IMR-90 (cell line): ENCODE measurements at regions not wholly inside any gene's neighbourhood (a gene's known extent, or its start where the extent isn't known, plus 50 kb on each side); places are given as distances from the start of the nearest gene placed in this dataset.

ENCODE experiments used
- ATAC-seq: fragments of 200-7000 bp; cut with Tn5 transposase; 2 replicates; pipeline ENCODE4 v1.9.1; 2020; ENCODE audit warnings: low read depth, mild to moderate bottlenecking, moderate library complexity
- BruUV-seq: library from RNA; stranded (reverse); fragments of 400-500 nt; replicated peaks from 2 replicates; lab custom pipeline; 2021; lab: Mats Ljungman, UMichigan
- CTCF ChIA-PET: fragments of 300-600 bp; formaldehyde crosslinking; extraction: SDS; loops from one replicate; lab custom pipeline; 2021; ENCODE audit warnings: antibody characterized with exemption; lab: Yijun Ruan, JAX
- POLR2A ChIA-PET: fragments of 300-600 bp; sonication (Branson Sonifier 250); formaldehyde crosslinking; loops from one replicate; lab custom pipeline; 2022; ENCODE audit warnings: antibody characterized with exemption; ENCODE audit not compliant: unreplicated experiment; lab: Charles Lee
- DNase-seq: peaks from one replicate; pipeline ENCODE4 v3.0.0; 2013
- H2AFZ ChIP-seq: replicated peaks from 2 replicates; pipeline ENCODE3; 2013; ENCODE audit warnings: low read length, mild to moderate bottlenecking; ENCODE audit not compliant: poor library complexity
- H2AK5ac ChIP-seq: 2 replicates; pipeline ENCODE4 v1.6.1; 2013; ENCODE audit warnings: low read depth, low read length, inconsistent platforms
- H2AK9ac ChIP-seq: replicated peaks from 2 replicates; pipeline ENCODE3; 2013; ENCODE audit warnings: mild to moderate bottlenecking, low read depth, low read length, moderate library complexity; ENCODE audit not compliant: poor library complexity
- H2BK120ac ChIP-seq: 2 replicates; pipeline ENCODE4 v1.6.1; 2013; ENCODE audit warnings: low read depth, low read length, inconsistent platforms
- H2BK15ac ChIP-seq: 3 replicates; pipeline ENCODE4 v1.6.1; 2013; ENCODE audit warnings: low read depth, low read length, inconsistent platforms
- H2BK20ac ChIP-seq: 2 replicates; pipeline ENCODE4 v1.6.1; 2013; ENCODE audit warnings: low read depth, mild to moderate bottlenecking, inconsistent platforms, low read length, moderate library complexity
- H2BK5ac ChIP-seq: 2 replicates; pipeline ENCODE4 v1.6.1; 2013; ENCODE audit warnings: mild to moderate bottlenecking, low read depth, low read length, inconsistent platforms; ENCODE audit not compliant: poor library complexity, severe bottlenecking
- H3K14ac ChIP-seq: replicated peaks from 2 replicates; pipeline ENCODE4 v1.6.1; 2013; ENCODE audit warnings: low read depth, low read length, inconsistent platforms
- H3K18ac ChIP-seq: 2 replicates; pipeline ENCODE4 v1.6.1; 2013; ENCODE audit warnings: low read depth, low read length, control low read depth
- H3K23ac ChIP-seq: 2 replicates; pipeline ENCODE4 v1.6.1; 2013; ENCODE audit warnings: low read depth, low read length, inconsistent platforms
- H3K27ac ChIP-seq: 2 replicates; pipeline ENCODE4 v1.5.1; 2013; ENCODE audit warnings: mild to moderate bottlenecking, control low read depth, low read length; ENCODE audit not compliant: insufficient read depth
- H3K27me3 ChIP-seq: 2 replicates; pipeline ENCODE4 v1.6.1; 2013; ENCODE audit warnings: low read length; ENCODE audit not compliant: control insufficient read depth, insufficient read depth
- H3K36me3 ChIP-seq: 2 replicates; pipeline ENCODE4 v1.6.1; 2013; ENCODE audit warnings: low read length, mixed read lengths; ENCODE audit not compliant: control insufficient read depth, insufficient read depth
- H3K4ac ChIP-seq: 2 replicates; pipeline ENCODE4 v1.6.1; 2013; ENCODE audit warnings: low read depth, low read length, inconsistent platforms
- H3K4me1 ChIP-seq: 2 replicates; pipeline ENCODE4 v1.6.1; 2013; ENCODE audit warnings: low read length, mixed read lengths; ENCODE audit not compliant: control insufficient read depth, insufficient read depth
- H3K4me2 ChIP-seq: 2 replicates; pipeline ENCODE4 v1.6.1; 2013; ENCODE audit warnings: low read depth, mild to moderate bottlenecking, control low read depth, low read length, moderate library complexity
- H3K4me3 ChIP-seq: 2 replicates; pipeline ENCODE4 v1.5.1; 2013; ENCODE audit warnings: low read depth, mild to moderate bottlenecking, control low read depth, low read length, moderate library complexity; ENCODE audit not compliant: insufficient read depth
- H3K56ac ChIP-seq: 2 replicates; pipeline ENCODE4 v1.6.1; 2013; ENCODE audit warnings: low read length, inconsistent platforms; ENCODE audit not compliant: insufficient read depth; ENCODE audit errors: extremely low read depth
- H3K79me1 ChIP-seq, 2 experiments: 2 replicates each; pipeline ENCODE4 v1.6.1; 2013; ENCODE audit warnings: low read length in 2 of 2, inconsistent platforms in 1 of 2, low read depth in 1 of 2
- H3K9ac ChIP-seq: 2 replicates; pipeline ENCODE4 v1.6.1; 2013; ENCODE audit warnings: low read depth, low read length, control low read depth
- H3K9me1 ChIP-seq: 2 replicates; pipeline ENCODE4 v1.6.1; 2013; ENCODE audit warnings: low read length, inconsistent platforms; ENCODE audit not compliant: insufficient read depth
- H3K9me3 ChIP-seq: 2 replicates; pipeline ENCODE4 v1.6.1; 2013; ENCODE audit warnings: low read length; ENCODE audit not compliant: control insufficient read depth, insufficient read depth
- H4K20me1 ChIP-seq: 2 replicates; pipeline ENCODE4 v1.6.1; 2013; ENCODE audit warnings: low read length, inconsistent platforms; ENCODE audit not compliant: insufficient read depth
- H4K5ac ChIP-seq: 2 replicates; pipeline ENCODE4 v1.6.1; 2013; ENCODE audit warnings: mild to moderate bottlenecking, low read depth, low read length, control low read depth
- H4K8ac ChIP-seq, 2 experiments: 2 replicates each; pipeline ENCODE4 v1.6.1; 2013; ENCODE audit warnings: low read depth in 2 of 2, low read length in 2 of 2, control low read depth in 1 of 2, inconsistent platforms in 1 of 2
- H4K91ac ChIP-seq: 2 replicates; pipeline ENCODE4 v1.6.1; 2013; ENCODE audit warnings: low read depth, low read length, inconsistent platforms; ENCODE audit not compliant: insufficient read depth
- BHLHE40 ChIP-seq: fragments of 150-350 bp; IDR thresholded peaks from 2 replicates; pipeline ENCODE4 v1.6.1; 2016; ENCODE audit warnings: mild to moderate bottlenecking, low read depth, low read length
- CEBPB ChIP-seq: IDR thresholded peaks from 2 replicates; pipeline ENCODE4 v1.6.1; 2012; ENCODE audit warnings: low read depth, low read length, improper control_type of control experiment
- CHD1 ChIP-seq: IDR thresholded peaks from 2 replicates; pipeline ENCODE4 v1.6.1; 2012; ENCODE audit warnings: low read depth, low read length, improper control_type of control experiment
- FOS ChIP-seq: fragments of 150-350 bp; IDR thresholded peaks from 2 replicates; pipeline ENCODE4 v1.6.1; 2016; ENCODE audit warnings: low read depth, low read length
- MAFK ChIP-seq: IDR thresholded peaks from 2 replicates; pipeline ENCODE4 v1.6.1; 2012; ENCODE audit warnings: low read depth, low read length, improper control_type of control experiment
- MAZ ChIP-seq: IDR thresholded peaks from 2 replicates; pipeline ENCODE4 v1.6.1; 2012; ENCODE audit warnings: low read depth, mild to moderate bottlenecking, low read length, improper control_type of control experiment, moderate library complexity, borderline replicate concordance
- NFE2L2 ChIP-seq: fragments of 150-350 bp; IDR thresholded peaks from 2 replicates; pipeline ENCODE4 v1.6.1; 2016; ENCODE audit warnings: low read depth, mild to moderate bottlenecking, low read length
- POLR2A ChIP-seq: IDR thresholded peaks from 2 replicates; pipeline ENCODE4 v1.6.1; 2012; ENCODE audit warnings: mild to moderate bottlenecking, low read depth, low read length
- RAD21 ChIP-seq: IDR thresholded peaks from 2 replicates; pipeline ENCODE4 v1.6.1; 2012; ENCODE audit warnings: low read length, improper control_type of control experiment
- RCOR1 ChIP-seq: IDR thresholded peaks from 2 replicates; pipeline ENCODE4 v1.6.1; 2012; ENCODE audit warnings: mild to moderate bottlenecking, low read length, improper control_type of control experiment; ENCODE audit not compliant: insufficient replicate concordance
- RFX5 ChIP-seq: IDR thresholded peaks from 2 replicates; pipeline ENCODE4 v1.8.0; 2012; ENCODE audit warnings: low read depth, mild to moderate bottlenecking, low read length, moderate library complexity
- SMC3 ChIP-seq: fragments of 150-350 bp; IDR thresholded peaks from 2 replicates; pipeline ENCODE4 v1.6.1; 2016; ENCODE audit warnings: low read depth, mild to moderate bottlenecking, antibody characterized with exemption, low read length, moderate library complexity
- USF2 ChIP-seq: fragments of 150-350 bp; IDR thresholded peaks from 2 replicates; pipeline ENCODE4 v1.6.1; 2017; ENCODE audit warnings: mild to moderate bottlenecking, antibody characterized with exemption, low read length, low read depth
- WGBS, 2 experiments: methylation state at CpG; one replicate each; pipeline versions ENCODE4 v1.1.5 to v1.1.7; 2013; ENCODE audit warnings: missing lambda C conversion rate in 2 of 2; ENCODE audit not compliant: insufficient read length in 1 of 2; ENCODE audit errors: extremely low coverage in 2 of 2; 5-methylcytosine and 5-hydroxymethylcytosine counted together
- dilution Hi-C: fragments of 300-500 bp; cut with HindIII; formaldehyde crosslinking; loops from one replicate; pipeline ENCODE4 v1.14.3; 2018; ENCODE audit warnings: low sequenced_read_pairs; ENCODE audit not compliant: unreplicated experiment
- in situ Hi-C: fragments of 300-500 bp; cut with MboI; formaldehyde crosslinking; loops from 3 replicates; pipeline ENCODE4 v1.14.3; 2019; ENCODE audit warnings: low sequenced_read_pairs, inconsistent platforms, mixed read lengths
- intact Hi-C: fragments of 100-400 bp; cut with micrococcal nuclease; formaldehyde crosslinking; loops from 2 replicates; pipeline ENCODE4 v1.10.0; 2022
- TF ChIP-seq, protein P1 (sequence below): conservative IDR thresholded peaks from 2 replicates; pipeline ENCODE4 v1.5.1; 2012; ENCODE audit warnings: mild to moderate bottlenecking, low read depth, low read length, improper control_type of control experiment

- TF ChIP-seq RCOR1 (no peak), POLR2A (no peak), RFX5 (no peak), USF2 (no peak), FOS (no peak), BHLHE40 (no peak), NFE2L2 (no peak), RAD21 (no peak), MAFK (no peak), CEBPB (no peak), SMC3 (no peak), MAZ (no peak), CHD1 (no peak)
- TF ChIP-seq, protein P1, sequence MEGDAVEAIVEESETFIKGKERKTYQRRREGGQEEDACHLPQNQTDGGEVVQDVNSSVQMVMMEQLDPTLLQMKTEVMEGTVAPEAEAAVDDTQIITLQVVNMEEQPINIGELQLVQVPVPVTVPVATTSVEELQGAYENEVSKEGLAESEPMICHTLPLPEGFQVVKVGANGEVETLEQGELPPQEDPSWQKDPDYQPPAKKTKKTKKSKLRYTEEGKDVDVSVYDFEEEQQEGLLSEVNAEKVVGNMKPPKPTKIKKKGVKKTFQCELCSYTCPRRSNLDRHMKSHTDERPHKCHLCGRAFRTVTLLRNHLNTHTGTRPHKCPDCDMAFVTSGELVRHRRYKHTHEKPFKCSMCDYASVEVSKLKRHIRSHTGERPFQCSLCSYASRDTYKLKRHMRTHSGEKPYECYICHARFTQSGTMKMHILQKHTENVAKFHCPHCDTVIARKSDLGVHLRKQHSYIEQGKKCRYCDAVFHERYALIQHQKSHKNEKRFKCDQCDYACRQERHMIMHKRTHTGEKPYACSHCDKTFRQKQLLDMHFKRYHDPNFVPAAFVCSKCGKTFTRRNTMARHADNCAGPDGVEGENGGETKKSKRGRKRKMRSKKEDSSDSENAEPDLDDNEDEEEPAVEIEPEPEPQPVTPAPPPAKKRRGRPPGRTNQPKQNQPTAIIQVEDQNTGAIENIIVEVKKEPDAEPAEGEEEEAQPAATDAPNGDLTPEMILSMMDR, result no peak
- Histone ChIP-seq H4K5ac (no peak overlapping the region), H3K9me3 (no peaks in the 10 kb centered on the region), H3K9me1 (no peaks in the 10 kb centered on the region), H3K36me3 (no peaks in the 10 kb centered on the region), H3K9ac (no peak overlapping the region), H3K23ac (no peak overlapping the region), H3K4me2 (no peak overlapping the region), H3K27me3 (no peaks in the 10 kb centered on the region), H3K79me1 (no peaks in the 10 kb centered on the region), H3K56ac (no peak overlapping the region), H4K20me1 (no peaks in the 10 kb centered on the region), H3K14ac (no peak overlapping the region), H3K27ac (no peak overlapping the region), H4K91ac (no peak overlapping the region), H2BK5ac (no peak overlapping the region), H3K4me3 (no peak overlapping the region), H2AFZ (no peak overlapping the region), H2BK15ac (no peak overlapping the region), H2BK20ac (no peak overlapping the region), H3K18ac (no peak overlapping the region), H4K8ac (no peak overlapping the region), H2BK120ac (no peak overlapping the region), H2AK9ac (no peak overlapping the region), H3K4ac (no peak overlapping the region), H3K4me1 (no peaks in the 10 kb centered on the region), H2AK5ac (no peak overlapping the region)
- intact Hi-C loops (no loop called here), in situ Hi-C loops (no loop called here), dilution Hi-C loops (no loop called here)
- WGBS, 2 experiments, result no CpG with 5 or more reads among the region's 7 CpGs
- ATAC-seq (no peak), DNase-seq (no peak)
- BruUV-seq, result no TSS peak
- ChIA-PET CTCF (no interaction called here), POLR2A (no interaction called here)
These were observed 201.3 kb downstream of the POU4F1 start for GRCh38 chr13:78401873-78402707.
